Breast epithelium (tissue), 4 donors: ENCODE measurements at regions not wholly inside any gene's neighbourhood (a gene's known extent, or its start where the extent isn't known, plus 50 kb on each side); places are given as distances from the start of the nearest gene placed in this dataset.

Experiments used
- DNase-seq, 2 donors: peaks; one replicate each; pipeline ENCODE4 v3.0.0-alpha.2; 2019; ENCODE audit warnings: low spot score in 2 of 2
- H3K27ac ChIP-seq, 2 donors: fragments of 200-600 bp; sonication (generic) in 1 of 2; one replicate each; pipeline ENCODE4 v1.5.1; 2016 to 2019; ENCODE audit warnings: mild to moderate bottlenecking in 1 of 2
- H3K27me3 ChIP-seq, 2 donors: fragments of 200-600 bp; sonication (generic) in 1 of 2; one replicate each; pipeline versions ENCODE4 v1.5.1 to v1.6.0; 2017 to 2019; ENCODE audit warnings: control low read depth in 1 of 2, mild to moderate bottlenecking in 1 of 2
- H3K36me3 ChIP-seq: fragments of 200-600 bp; one replicate; pipeline ENCODE4 v1.5.1; 2019
- H3K4me1 ChIP-seq, 2 donors: fragments of 200-600 bp; sonication (generic); one replicate each; pipeline ENCODE4 v1.5.1; 2016 to 2019; ENCODE audit warnings: control low read depth in 1 of 2
- H3K4me3 ChIP-seq, 3 donors: fragments of 200-600 bp; sonication (generic); 1 replicate in 2 of 3; 2 replicates in 1 of 3; pipeline ENCODE4 v1.5.1; 2016 to 2019; ENCODE audit warnings: mild to moderate bottlenecking in 3 of 3, moderate library complexity in 2 of 3
- H3K9me3 ChIP-seq, 2 donors: fragments of 200-600 bp; sonication (generic) in 1 of 2; one replicate each; pipeline ENCODE4 v1.5.1; 2016 to 2019; ENCODE audit warnings: control low read depth in 1 of 2
- CTCF ChIP-seq, 3 donors: fragments of 450-650 bp; IDR thresholded peaks; one replicate each; pipeline ENCODE4 v1.5.1; 2016 to 2017; ENCODE audit warnings: antibody characterized with exemption in 3 of 3, mild to moderate bottlenecking in 3 of 3, moderate library complexity in 3 of 3
- POLR2A ChIP-seq: fragments of 450-650 bp; IDR thresholded peaks from one replicate; pipeline ENCODE4 v1.6.1; 2016; ENCODE audit warnings: antibody characterized with exemption, mild to moderate bottlenecking, moderate library complexity
- POLR2AphosphoS5 ChIP-seq, 3 donors: sonication (generic); formaldehyde crosslinking; IDR thresholded peaks; one replicate each; pipeline ENCODE4 v1.6.1; 2017; ENCODE audit warnings: antibody characterized with exemption in 3 of 3
- intact Hi-C: fragments of 100-400 bp; cut with DNase I; formaldehyde crosslinking; loops from one replicate; pipeline ENCODE4 v1.15.1; 2023; ENCODE audit warnings: low total_unique reads

DNA sequence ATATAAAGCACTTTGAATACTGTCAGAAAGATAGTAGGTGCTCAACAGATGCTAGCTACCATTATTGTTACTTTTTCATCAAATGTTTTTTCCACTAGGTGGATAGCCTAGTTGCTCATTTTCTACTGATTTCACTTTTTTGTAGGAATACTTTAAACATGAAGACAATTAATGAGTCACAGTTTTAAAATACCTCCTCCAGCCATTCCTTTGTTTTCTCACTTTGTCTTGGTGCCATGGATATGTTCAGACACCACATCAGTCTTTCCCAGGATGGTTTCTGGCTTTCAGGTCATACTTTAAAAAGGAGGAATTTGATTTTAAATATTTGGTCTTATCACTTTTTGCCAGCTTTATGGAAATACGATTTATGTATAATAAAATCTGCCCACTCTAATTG is 147.1 kb upstream of the MGMT start:
- TF ChIP-seq POLR2AphosphoS5 (IDR thresholded peaks at IDR 0.05) (no peak), POLR2A (no peak), CTCF (IDR thresholded peaks at IDR 0.05) (no peak)
- intact Hi-C loops = no loop called here
- no peaks in the 10 kb centered on the region for H3K36me3 ChIP-seq
- no peaks in the 10 kb centered on the region for H3K27me3 ChIP-seq
- H3K27ac ChIP-seq = no peak overlapping the region
- DNase-seq = no peak
- H3K4me3 ChIP-seq = no peak overlapping the region
- H3K9me3 ChIP-seq = peaks cover 5 to 21% of the 10 kb centered on the region in 2 donors
- no peaks in the 10 kb centered on the region for H3K4me1 ChIP-seq

DNA sequence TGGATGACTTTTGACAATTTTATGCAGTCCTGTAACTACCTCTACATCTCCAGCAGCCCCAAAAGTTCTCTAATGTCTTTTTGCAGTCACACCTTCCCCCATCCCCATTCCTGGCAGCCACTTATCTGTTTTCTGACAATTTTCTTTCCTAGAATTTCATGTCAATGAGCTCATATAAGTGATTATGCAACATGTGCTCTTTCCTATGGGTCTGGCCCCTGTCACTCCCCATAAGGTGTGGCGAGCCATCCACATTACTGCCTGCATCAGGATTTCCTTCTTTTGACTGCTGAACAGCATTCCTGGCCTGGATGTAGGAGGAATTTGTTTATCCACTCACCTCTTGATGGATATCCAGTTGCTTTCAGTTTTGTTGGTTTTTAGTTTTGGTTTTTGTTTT is 146.7 kb upstream of the MGMT start:
- no peak overlapping the region for H3K4me3 ChIP-seq
- intact Hi-C loops = no loop called here
- TF ChIP-seq POLR2AphosphoS5 (IDR thresholded peaks at IDR 0.05) (no peak), POLR2A (no peak), CTCF (IDR thresholded peaks at IDR 0.05) (no peak)
- DNase-seq = no peak
- no peaks in the 10 kb centered on the region for H3K4me1 ChIP-seq
- no peaks in the 10 kb centered on the region for H3K36me3 ChIP-seq
- H3K27ac ChIP-seq = no peak overlapping the region
- no peaks in the 10 kb centered on the region for H3K27me3 ChIP-seq
- H3K9me3 ChIP-seq = peaks cover 5 to 20% of the 10 kb centered on the region in 2 donors

- Histone ChIP-seq H3K36me3 (no peaks in the 10 kb centered on the region), H3K9me3 (peaks cover 5 to 6% of the 10 kb centered on the region in 2 donors), H3K27ac (no peak overlapping the region), H3K4me3 (no peak overlapping the region), H3K27me3 (no peaks in the 10 kb centered on the region), H3K4me1 (no peaks in the 10 kb centered on the region)
- intact Hi-C loops = no loop called here
- TF ChIP-seq POLR2AphosphoS5 (IDR thresholded peaks at IDR 0.05) (no peak), CTCF (IDR thresholded peaks at IDR 0.05) (no peak), POLR2A (no peak)
- no peak for DNase-seq
These were observed 145.3 kb upstream of the MGMT start for GRCh38 chr10:129321727-129322126.

GRCh38 chr10:129322933-129323820 is 143.9 kb upstream of the MGMT start:
- no peak for DNase-seq
- Histone ChIP-seq H3K27ac (no peak overlapping the region), H3K27me3 (no peaks in the 10 kb centered on the region), H3K9me3 (peaks cover 0 to 5% of the 10 kb centered on the region in 2 donors), H3K36me3 (no peaks in the 10 kb centered on the region), H3K4me3 (peak overlapping the region in 1 of 3 donors; percentile 12), H3K4me1 (no peaks in the 10 kb centered on the region)
- TF ChIP-seq POLR2A (no peak), POLR2AphosphoS5 (IDR thresholded peaks at IDR 0.05) (no peak), CTCF (IDR thresholded peaks at IDR 0.05) (no peak)
- intact Hi-C loops = no loop called here

GRCh38 chr10:129323879-129324278 is 143.2 kb upstream of the MGMT start:
- H3K4me3 ChIP-seq = no peak overlapping the region
- H3K36me3 ChIP-seq = no peaks in the 10 kb centered on the region
- intact Hi-C loops = no loop called here
- H3K27ac ChIP-seq = no peak overlapping the region
- no peaks in the 10 kb centered on the region for H3K27me3 ChIP-seq
- TF ChIP-seq POLR2AphosphoS5 (IDR thresholded peaks at IDR 0.05) (no peak), CTCF (IDR thresholded peaks at IDR 0.05) (no peak), POLR2A (no peak)
- peaks cover 0 to 3% of the 10 kb centered on the region in 2 donors for H3K9me3 ChIP-seq
- DNase-seq = no peak
- H3K4me1 ChIP-seq = no peaks in the 10 kb centered on the region
